RWPE1 (cell line): ENCODE measurements at regions not wholly inside any gene's neighbourhood (a gene's known extent, or its start where the extent isn't known, plus 50 kb on each side); places are given as distances from the start of the nearest gene placed in this dataset.
A peak's percentile ranks its signal among the peaks of the same experiment; 100 is the strongest.

Source experiments
- CTCF ChIA-PET: fragments of 350-600 bp; sonication (Branson Sonifier 250); formaldehyde crosslinking; extraction: SDS; loops from one replicate; lab custom pipeline; 2021; lab: Yijun Ruan, JAX
- POLR2A ChIA-PET: fragments of 400-600 bp; formaldehyde crosslinking; extraction: SDS; loops from one replicate; lab custom pipeline; 2020; ENCODE audit warnings: antibody characterized with exemption; ENCODE audit not compliant: low non-redundant PET; lab: Yijun Ruan, JAX
- DNase-seq: peaks from one replicate; pipeline ENCODE4 v3.0.0; 2012; ENCODE audit warnings: low spot score
- H3K27ac ChIP-seq: fragments of 450-650 bp; 2 replicates; pipeline ENCODE4 v1.5.1; 2017
- CTCF ChIP-seq: fragments of 450-650 bp; conservative IDR thresholded peaks from 2 replicates; pipeline ENCODE4 v1.5.1; 2017; ENCODE audit warnings: low read depth, mild to moderate bottlenecking

- DNase-seq, result no peak
- no peak overlapping the region for H3K27ac ChIP-seq
- TF ChIP-seq CTCF, result no peak
- POLR2A ChIA-PET, result interaction anchor here (0.6 kb wide), 1 partner anchor 12 kb away, joined by 3 read pairs; no protein-coding TSS in a partner anchor
- CTCF ChIA-PET, result interaction anchor here (0.5 to 1.4 kb wide), 3 partner anchors 47 to 129 kb away, joined by 3 to 4 read pairs (median 3); no protein-coding TSS in a partner anchor
Measured at GRCh38 chr1:201663491-201664113, 124.7 kb downstream of the NAV1 start.

DNA sequence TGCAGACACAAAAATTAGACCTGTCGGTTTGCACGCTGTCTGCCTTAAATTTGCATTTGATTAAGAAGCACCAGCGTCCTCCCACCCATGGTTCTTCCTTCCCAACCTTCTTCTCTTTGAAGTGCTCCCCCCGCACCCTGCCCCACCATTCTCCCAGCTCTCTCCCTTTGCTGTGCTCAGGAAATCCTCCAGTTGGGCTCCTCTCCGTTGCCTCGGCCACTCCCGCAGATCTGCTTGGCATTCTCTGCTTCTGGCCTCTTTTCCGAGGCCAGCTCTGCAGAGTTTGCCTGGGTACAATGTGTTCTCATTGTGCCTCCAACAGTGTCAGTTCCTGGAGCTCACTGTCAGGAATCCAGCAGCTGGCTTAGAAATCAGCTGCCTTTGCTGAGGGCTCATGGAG is 126.1 kb downstream of the NAV1 start:
- DNase-seq, result no peak
- CTCF ChIA-PET, result interaction anchor here (1.0 to 1.1 kb wide), 2 partner anchors 9 to 230 kb away, joined by 3 read pairs; no protein-coding TSS in a partner anchor
- TF ChIP-seq CTCF, result no peak
- H3K27ac ChIP-seq, result peak overlapping the region; percentile 10
- POLR2A ChIA-PET, result interaction anchor here (0.7 kb wide), 1 partner anchor 42 kb away, joined by 3 read pairs; no protein-coding TSS in a partner anchor

- ChIA-PET POLR2A (no interaction called here), CTCF (interaction anchor here (1.0 kb wide), 1 partner anchor 231 kb away, joined by 3 read pairs; no protein-coding TSS in a partner anchor)
Measured at GRCh38 chr1:201666102-201666501, 127.2 kb downstream of the NAV1 start.

GRCh38 chr1:201666645-201667044 is 127.7 kb downstream of the NAV1 start:
- DNase-seq, result no peak
- ChIA-PET CTCF (no interaction called here), POLR2A (no interaction called here)
- H3K27ac ChIP-seq, result no peak overlapping the region
- TF ChIP-seq CTCF, result no peak

More at GRCh38 chr1:201666102-201666501, 127.2 kb downstream of the NAV1 start:
- TF ChIP-seq CTCF, result no peak
- DNase-seq, result no peak
- H3K27ac ChIP-seq, result no peak overlapping the region

GRCh38 chr1:201667479-201667878 is 128.6 kb downstream of the NAV1 start:
- CTCF ChIA-PET, result interaction anchor here (0.6 kb wide), 1 partner anchor 127 kb away, joined by 3 read pairs; no protein-coding TSS in a partner anchor
- DNase-seq, result no peak
- TF ChIP-seq CTCF, result no peak
- H3K27ac ChIP-seq, result no peak overlapping the region
- POLR2A ChIA-PET, result no interaction called here

GRCh38 chr1:201670517-201670916 is 131.6 kb downstream of the NAV1 start:
- CTCF ChIA-PET, result no interaction called here
- TF ChIP-seq CTCF, result no peak
- POLR2A ChIA-PET, result no interaction called here

More at GRCh38 chr1:201670517-201670916, 131.6 kb downstream of the NAV1 start:
- no peak overlapping the region for H3K27ac ChIP-seq
- no peak for DNase-seq
